Stimulated activated naive B cell treated with anti-CD40 and anti-IgM and Interleukin-4, amounts not matched to agents 10 μg/mL and 1 μg/mL and 100 μg/mL, for 72 hours (primary cell): ENCODE measurements at regions not wholly inside any gene's neighbourhood (a gene's known extent, or its start where the extent isn't known, plus 50 kb on each side); places are given as distances from the start of the nearest gene placed in this dataset.

Experiments used
- ATAC-seq, 2 donors: fragments of 150-1000 bp; cut with Tn5 transposase; replicated peaks; 2 replicates each; pipeline ENCODE4 v1.10.0; 2021; ENCODE audit warnings: moderate library complexity in 1 of 2
- DNase-seq: peaks from one replicate; pipeline ENCODE4 v3.0.0; 2021
- H3K27ac Mint-ChIP-seq: one replicate; pipeline ENCODE4 v1.8.0; 2022; ENCODE audit warnings: mild to moderate bottlenecking, mixed read lengths
- H3K27me3 Mint-ChIP-seq, 2 donors: one replicate each; pipeline ENCODE4 v1.8.0; 2022; ENCODE audit warnings: mixed read lengths in 2 of 2
- H3K36me3 Mint-ChIP-seq, 2 donors: one replicate each; pipeline ENCODE4 v1.8.0; 2022; ENCODE audit warnings: mixed read lengths in 2 of 2, mild to moderate bottlenecking in 1 of 2
- H3K4me1 Mint-ChIP-seq, 2 donors: one replicate each; pipeline ENCODE4 v1.8.0; 2022; ENCODE audit warnings: mixed read lengths in 2 of 2, mild to moderate bottlenecking in 1 of 2
- H3K4me3 Mint-ChIP-seq, 2 donors: one replicate each; pipeline ENCODE4 v1.8.0; 2022; ENCODE audit warnings: mild to moderate bottlenecking in 2 of 2, mixed read lengths in 2 of 2, moderate library complexity in 1 of 2
- H3K9me3 Mint-ChIP-seq, 2 donors: one replicate each; pipeline ENCODE4 v1.8.0; 2022; ENCODE audit warnings: mixed read lengths in 2 of 2, mild to moderate bottlenecking in 1 of 2

DNA sequence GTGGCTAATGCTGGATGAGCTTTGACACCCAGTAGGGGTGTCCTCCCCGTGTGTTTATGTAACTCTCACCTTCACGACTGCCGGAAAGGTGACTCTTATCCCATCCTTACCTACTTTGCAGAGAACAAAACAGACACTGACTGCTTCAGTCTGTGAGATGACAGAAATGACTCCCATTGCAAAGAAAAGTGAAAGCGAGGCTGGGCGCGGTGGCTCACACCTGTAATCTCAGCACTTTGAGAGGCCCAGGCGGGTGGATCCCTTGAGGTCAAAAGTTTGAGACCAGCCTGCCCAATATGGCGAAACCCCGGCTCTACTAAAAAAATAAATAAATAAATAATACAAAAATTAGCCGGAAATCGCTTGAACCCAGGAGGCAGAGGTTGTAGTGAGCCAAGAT, 106.4 kb upstream of the ANO1 start:
- peak overlapping the region; percentile 3 for H3K27ac Mint-ChIP-seq
- H3K36me3 Mint-ChIP-seq, result no peaks in the 10 kb centered on the region

GRCh38 chr11:69972351-69972802, 105.7 kb upstream of the ANO1 start:
- Mint-ChIP-seq H3K36me3 (no peaks in the 10 kb centered on the region), H3K9me3 (no peaks in the 10 kb centered on the region), H3K27me3 (no peaks in the 10 kb centered on the region), H3K27ac (peak overlapping the region; percentile 85), H3K4me3 (peak overlapping the region; percentile 61 to 65), H3K4me1 (peaks cover 19 to 35% of the 10 kb centered on the region in 2 donors)
- DNase-seq (peak; percentile 59), ATAC-seq (peak; percentile 83 to 88)

More for the DNA sequence above, 106.4 kb upstream of the ANO1 start:
- Mint-ChIP-seq H3K9me3 (no peaks in the 10 kb centered on the region), H3K4me3 (peak overlapping the region in 1 of 2 donors; percentile 53), H3K4me1 (peaks cover 19 to 37% of the 10 kb centered on the region in 2 donors), H3K27me3 (no peaks in the 10 kb centered on the region)
- DNase-seq (no peak), ATAC-seq (no peak)

DNA sequence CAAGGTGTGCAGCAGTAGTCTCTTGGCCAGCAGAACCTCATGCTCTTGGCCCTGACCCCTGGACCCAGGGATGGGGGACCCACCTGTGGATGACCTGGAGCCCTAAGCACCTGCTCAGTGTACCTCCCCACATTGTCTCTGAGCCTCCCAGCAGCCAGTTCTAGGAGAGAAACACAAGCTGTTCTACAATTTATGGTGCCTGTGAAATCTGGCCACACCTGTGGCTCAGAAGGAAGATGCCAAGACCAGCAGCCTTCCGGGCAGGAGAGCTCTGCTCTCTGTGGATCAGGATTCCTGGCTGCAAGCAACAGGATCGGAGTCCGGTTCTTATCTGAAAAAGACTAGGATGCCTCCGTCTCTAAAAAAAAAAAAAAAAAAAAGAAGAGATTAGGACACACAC, 103.6 kb upstream of the ANO1 start:
- Mint-ChIP-seq H3K27ac (no peak overlapping the region), H3K4me3 (no peak overlapping the region), H3K9me3 (no peaks in the 10 kb centered on the region), H3K36me3 (no peaks in the 10 kb centered on the region), H3K4me1 (peaks cover 19 to 33% of the 10 kb centered on the region in 2 donors), H3K27me3 (peaks cover under 1% of the 10 kb centered on the region in 2 donors)
- ATAC-seq (no peak), DNase-seq (no peak)

DNA sequence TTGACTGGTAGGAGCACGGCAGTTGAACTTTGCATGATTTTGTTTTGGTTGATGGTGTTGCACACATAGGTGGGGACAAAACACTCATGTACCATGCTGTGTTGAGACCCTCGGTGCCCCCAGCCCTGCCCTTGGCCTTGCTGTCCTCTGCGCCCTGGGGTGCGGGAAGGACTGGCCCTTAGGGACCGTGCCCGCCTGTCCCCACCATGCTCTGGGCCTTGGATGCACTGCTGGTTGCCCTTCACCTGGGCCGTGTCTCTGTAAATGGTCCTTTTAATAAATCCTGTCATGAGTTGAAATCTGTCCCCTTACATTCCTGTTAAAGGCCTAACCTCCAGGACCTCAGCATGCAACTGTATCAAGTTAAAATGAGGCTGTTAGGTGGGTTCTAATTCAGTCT, 102.3 kb upstream of the ANO1 start:
- no peak for ATAC-seq
- Mint-ChIP-seq H3K27me3 (peaks cover 8 to 9% of the 10 kb centered on the region in 2 donors), H3K4me1 (peaks cover 12 to 20% of the 10 kb centered on the region in 2 donors), H3K9me3 (no peaks in the 10 kb centered on the region), H3K27ac (peak overlapping the region; percentile 62), H3K4me3 (no peak overlapping the region), H3K36me3 (no peaks in the 10 kb centered on the region)
- DNase-seq, result no peak

GRCh38 chr11:69976794-69977193, 101.3 kb upstream of the ANO1 start:
- DNase-seq (no peak), ATAC-seq (no peak)
- Mint-ChIP-seq H3K36me3 (no peaks in the 10 kb centered on the region), H3K9me3 (no peaks in the 10 kb centered on the region), H3K4me3 (no peak overlapping the region), H3K27ac (no peak overlapping the region), H3K4me1 (peaks cover 8 to 15% of the 10 kb centered on the region in 2 donors), H3K27me3 (peaks cover 11 to 13% of the 10 kb centered on the region in 2 donors)

GRCh38 chr11:69977951-69978350, 100.2 kb upstream of the ANO1 start:
- ATAC-seq, result no peak
- H3K27me3 Mint-ChIP-seq, result peaks cover 22 to 24% of the 10 kb centered on the region in 2 donors

DNA sequence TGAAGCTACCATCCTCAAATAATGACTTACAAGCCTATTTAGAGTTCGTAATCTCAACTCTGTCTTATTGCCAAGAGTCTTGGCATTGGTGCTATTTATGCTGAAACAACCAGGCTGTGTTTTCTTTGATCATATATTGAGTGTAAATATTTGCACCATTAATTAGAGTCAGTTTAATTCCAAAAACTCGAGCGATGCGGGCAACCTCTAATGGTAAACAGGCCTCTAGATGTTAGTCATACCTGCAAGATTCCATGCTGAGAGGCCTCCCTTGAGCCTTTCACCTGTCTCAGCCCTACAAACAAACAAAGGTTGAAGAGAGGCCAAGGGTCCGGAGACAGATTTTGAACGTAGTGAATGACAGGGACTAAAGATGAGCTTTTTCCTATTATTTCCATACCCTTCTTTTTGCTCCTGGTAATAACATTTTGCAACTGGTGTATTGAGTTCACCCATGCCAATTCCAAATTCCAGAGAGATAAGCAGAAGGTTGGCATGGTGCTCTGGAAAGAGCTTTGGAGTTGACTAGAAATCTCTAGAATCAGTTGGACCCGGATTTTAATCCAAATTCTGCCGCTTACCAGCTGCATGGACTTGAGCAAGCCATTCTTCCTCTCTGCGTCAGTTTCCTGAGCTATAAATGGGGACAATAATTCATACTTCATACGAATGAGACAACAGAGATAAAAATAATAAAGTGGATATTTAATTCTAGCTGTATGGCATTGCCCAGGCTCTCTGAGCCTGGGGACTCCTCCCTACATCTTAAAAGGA, 99.1 kb upstream of the ANO1 start:
- Mint-ChIP-seq H3K27me3 (peaks cover 29 to 34% of the 10 kb centered on the region in 2 donors), H3K4me1 (peaks cover under 1 to 3% of the 10 kb centered on the region in 2 donors), H3K36me3 (no peaks in the 10 kb centered on the region), H3K9me3 (no peaks in the 10 kb centered on the region), H3K4me3 (no peak overlapping the region), H3K27ac (no peak overlapping the region)
- ATAC-seq, result no peak
- no peak for DNase-seq

More at GRCh38 chr11:69977951-69978350, 100.2 kb upstream of the ANO1 start:
- H3K27ac Mint-ChIP-seq, result no peak overlapping the region
- H3K9me3 Mint-ChIP-seq, result no peaks in the 10 kb centered on the region
- H3K4me1 Mint-ChIP-seq, result peaks cover 4 to 6% of the 10 kb centered on the region in 2 donors
- H3K36me3 Mint-ChIP-seq, result no peaks in the 10 kb centered on the region
- no peak for DNase-seq
- H3K4me3 Mint-ChIP-seq, result no peak overlapping the region

- DNase-seq (no peak), ATAC-seq (no peak)
- peaks cover 34 to 40% of the 10 kb centered on the region in 2 donors for H3K27me3 Mint-ChIP-seq
- H3K27ac Mint-ChIP-seq, result no peak overlapping the region
- H3K4me3 Mint-ChIP-seq, result no peak overlapping the region
- peaks cover 7% of the 10 kb centered on the region in 2 donors for H3K4me1 Mint-ChIP-seq
- no peaks in the 10 kb centered on the region for H3K36me3 Mint-ChIP-seq
- no peaks in the 10 kb centered on the region for H3K9me3 Mint-ChIP-seq
Observed at GRCh38 chr11:69979632-69980031, 98.5 kb upstream of the ANO1 start.

DNA sequence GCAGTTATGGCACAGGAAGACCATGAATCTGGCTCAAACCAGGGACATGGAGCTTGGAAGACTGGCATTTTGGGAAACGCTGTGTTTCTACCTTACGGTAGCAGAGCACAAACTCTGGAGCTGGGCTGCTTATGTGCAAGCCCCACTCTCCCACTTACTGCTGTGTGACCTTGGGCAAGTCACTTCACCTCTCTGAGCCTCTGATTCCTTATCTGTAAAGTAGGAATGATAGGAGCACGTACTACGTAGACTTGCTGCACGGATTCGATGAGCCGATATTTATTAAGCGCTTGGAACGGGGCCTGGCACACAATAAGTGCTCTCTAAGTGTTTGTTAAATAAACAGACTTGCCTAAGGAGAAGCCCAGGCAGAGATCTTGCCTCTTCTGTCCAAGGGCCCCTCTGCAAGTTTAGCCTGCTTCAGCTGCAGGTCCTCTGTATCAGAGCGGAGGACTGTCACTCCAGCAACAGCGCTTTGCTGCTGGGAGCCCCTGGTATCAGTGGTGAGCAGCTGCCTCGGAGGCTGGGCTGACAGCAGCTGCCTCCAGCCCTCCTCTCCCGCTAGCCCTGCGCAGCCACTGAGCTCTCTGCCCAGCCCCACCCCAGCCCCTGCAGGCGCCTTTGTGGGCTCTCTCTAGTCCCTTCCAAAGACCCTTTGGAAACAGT, 96.9 kb upstream of the ANO1 start:
- DNase-seq (no peak), ATAC-seq (no peak)
- Mint-ChIP-seq H3K27ac (no peak overlapping the region), H3K36me3 (no peaks in the 10 kb centered on the region), H3K9me3 (no peaks in the 10 kb centered on the region), H3K4me3 (no peak overlapping the region), H3K27me3 (peaks cover 42 to 52% of the 10 kb centered on the region in 2 donors), H3K4me1 (peaks cover 14 to 20% of the 10 kb centered on the region in 2 donors)

- no peak for ATAC-seq
- Mint-ChIP-seq H3K27me3 (peaks cover 52 to 69% of the 10 kb centered on the region in 2 donors), H3K36me3 (no peaks in the 10 kb centered on the region), H3K4me1 (peaks cover 14 to 30% of the 10 kb centered on the region in 2 donors), H3K9me3 (no peaks in the 10 kb centered on the region), H3K4me3 (no peak overlapping the region), H3K27ac (no peak overlapping the region)
- no peak for DNase-seq
Observed at GRCh38 chr11:69982690-69983570, 95.2 kb upstream of the ANO1 start.

GRCh38 chr11:69983571-69983877, 94.6 kb upstream of the ANO1 start:
- H3K36me3 Mint-ChIP-seq, result no peaks in the 10 kb centered on the region
- H3K4me3 Mint-ChIP-seq, result no peak overlapping the region
- ATAC-seq (no peak), DNase-seq (no peak)
- H3K4me1 Mint-ChIP-seq, result peaks cover 17 to 34% of the 10 kb centered on the region in 2 donors
- H3K27me3 Mint-ChIP-seq, result peaks cover 58 to 75% of the 10 kb centered on the region in 2 donors
- no peak overlapping the region for H3K27ac Mint-ChIP-seq
- no peaks in the 10 kb centered on the region for H3K9me3 Mint-ChIP-seq

- no peak overlapping the region for H3K4me3 Mint-ChIP-seq
- no peak for ATAC-seq
Observed at GRCh38 chr11:69983897-69984438, 94.1 kb upstream of the ANO1 start.

GRCh38 chr11:69984457-69985261, 93.5 kb upstream of the ANO1 start:
- ATAC-seq (no peak), DNase-seq (no peak)
- Mint-ChIP-seq H3K4me3 (peak overlapping the region; percentile 10 to 48), H3K27me3 (peaks cover 64 to 84% of the 10 kb centered on the region in 2 donors), H3K27ac (no peak overlapping the region), H3K9me3 (no peaks in the 10 kb centered on the region), H3K36me3 (no peaks in the 10 kb centered on the region), H3K4me1 (peaks cover 17 to 34% of the 10 kb centered on the region in 2 donors)

More at GRCh38 chr11:69983897-69984438, 94.1 kb upstream of the ANO1 start:
- Mint-ChIP-seq H3K27me3 (peaks cover 62 to 80% of the 10 kb centered on the region in 2 donors), H3K9me3 (no peaks in the 10 kb centered on the region), H3K4me1 (peaks cover 17 to 34% of the 10 kb centered on the region in 2 donors), H3K36me3 (no peaks in the 10 kb centered on the region), H3K27ac (no peak overlapping the region)
- no peak for DNase-seq
